Loucy (cell line): ENCODE measurements at regions not wholly inside any gene's neighbourhood (a gene's known extent, or its start where the extent isn't known, plus 50 kb on each side); places are given as distances from the start of the nearest gene placed in this dataset.

Experiments used
- H2AFZ ChIP-seq: fragments of 200-600 bp; sonication (generic); 2 replicates; pipeline ENCODE4 v1.6.0; 2016; ENCODE audit warnings: antibody characterized with exemption, mild to moderate bottlenecking, low read length, moderate library complexity
- H3F3A ChIP-seq: fragments of 200-600 bp; 2 replicates; pipeline ENCODE4 v1.6.0; 2016; ENCODE audit warnings: antibody characterized with exemption, low read depth, mild to moderate bottlenecking
- H3K27me3 ChIP-seq: fragments of 200-600 bp; sonication (generic); 2 replicates; pipeline ENCODE4 v1.6.1; 2014; ENCODE audit warnings: low read length, mild to moderate bottlenecking; ENCODE audit not compliant: insufficient read depth, poor library complexity, severe bottlenecking
- H3K36me3 ChIP-seq: fragments of 200-600 bp; sonication (generic); 2 replicates; pipeline ENCODE4 v1.6.1; 2016; ENCODE audit warnings: low read length; ENCODE audit not compliant: insufficient read depth
- H3K4me1 ChIP-seq: fragments of 200-600 bp; sonication (generic); 2 replicates; pipeline ENCODE4 v1.5.1; 2014; ENCODE audit warnings: low read length, mild to moderate bottlenecking; ENCODE audit not compliant: insufficient read depth, poor library complexity, severe bottlenecking
- H3K4me2 ChIP-seq: fragments of 200-600 bp; sonication (generic); 2 replicates; pipeline ENCODE4 v1.6.0; 2014; ENCODE audit warnings: antibody characterized with exemption, low read length, low read depth, mild to moderate bottlenecking; ENCODE audit not compliant: poor library complexity, severe bottlenecking
- H3K4me3 ChIP-seq: fragments of 200-600 bp; sonication (generic); 2 replicates; pipeline ENCODE4 v1.5.1; 2014; ENCODE audit warnings: low read length, mild to moderate bottlenecking, mixed read lengths; ENCODE audit not compliant: poor library complexity, severe bottlenecking
- H3K79me2 ChIP-seq: fragments of 200-600 bp; sonication (generic); 2 replicates; pipeline ENCODE4 v1.6.1; 2014; ENCODE audit warnings: low read length; ENCODE audit not compliant: insufficient read depth
- H3K9ac ChIP-seq: fragments of 200-600 bp; sonication (generic); 2 replicates; pipeline ENCODE4 v1.6.0; 2014; ENCODE audit warnings: mild to moderate bottlenecking, low read depth, low read length, moderate library complexity; ENCODE audit not compliant: poor library complexity, severe bottlenecking
- H3K9me2 ChIP-seq: fragments of 200-600 bp; sonication (generic); replicated peaks from 2 replicates; pipeline ENCODE4 v1.6.1; 2016; ENCODE audit warnings: low read depth, low read length, mixed read lengths
- H3K9me3 ChIP-seq: fragments of 200-600 bp; sonication (generic); 2 replicates; pipeline ENCODE4 v1.6.1; 2014; ENCODE audit warnings: mild to moderate bottlenecking, antibody characterized with exemption, low read length, low read depth; ENCODE audit not compliant: insufficient read depth
- H4K20me1 ChIP-seq: fragments of 200-600 bp; sonication (generic); 2 replicates; pipeline ENCODE4 v1.6.0; 2014; ENCODE audit warnings: antibody characterized with exemption, low read length, mild to moderate bottlenecking; ENCODE audit not compliant: insufficient read depth, poor library complexity, severe bottlenecking
- EZH2phosphoT487 ChIP-seq: fragments of 200-600 bp; IDR thresholded peaks from 2 replicates; pipeline ENCODE4 v1.6.1; 2018; ENCODE audit warnings: antibody characterized with exemption, mild to moderate bottlenecking, moderate library complexity, borderline replicate concordance
- TF ChIP-seq, protein P1 (sequence below): fragments of 200-600 bp; sonication (generic); conservative IDR thresholded peaks from 2 replicates; pipeline ENCODE4 v1.5.1; 2014; ENCODE audit warnings: mild to moderate bottlenecking, antibody characterized with exemption, low read length

DNA sequence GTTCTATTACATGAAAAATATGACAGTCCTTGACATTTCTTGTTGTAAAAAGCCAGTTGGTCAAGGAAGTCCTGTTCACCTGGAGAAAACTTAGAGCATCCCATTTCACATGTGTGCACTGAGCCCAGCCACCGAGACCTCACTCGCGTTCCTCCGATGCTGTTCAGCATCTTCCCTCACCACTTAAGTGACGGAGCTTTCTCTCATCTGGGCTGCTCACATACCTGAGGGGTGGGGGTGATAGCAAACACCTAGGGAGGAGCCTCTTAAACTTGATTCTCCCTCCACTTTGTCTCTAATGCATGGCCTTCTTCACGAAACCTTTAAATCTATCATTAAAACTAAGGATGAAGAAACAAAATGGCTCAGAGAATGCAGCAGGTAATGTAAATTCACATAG, 950.2 kb downstream of the GATA3 start:
- Histone ChIP-seq H3K79me2 (no peaks in the 10 kb centered on the region), H2AFZ (no peak overlapping the region), H3K9me3 (no peaks in the 10 kb centered on the region), H3K4me2 (no peak overlapping the region), H3K4me1 (no peaks in the 10 kb centered on the region), H3F3A (no peaks in the 10 kb centered on the region), H3K9ac (no peak overlapping the region), H3K27me3 (no peaks in the 10 kb centered on the region), H4K20me1 (no peaks in the 10 kb centered on the region), H3K9me2 (no peaks in the 10 kb centered on the region), H3K36me3 (no peaks in the 10 kb centered on the region), H3K4me3 (no peak overlapping the region)
- TF ChIP-seq, protein P1, sequence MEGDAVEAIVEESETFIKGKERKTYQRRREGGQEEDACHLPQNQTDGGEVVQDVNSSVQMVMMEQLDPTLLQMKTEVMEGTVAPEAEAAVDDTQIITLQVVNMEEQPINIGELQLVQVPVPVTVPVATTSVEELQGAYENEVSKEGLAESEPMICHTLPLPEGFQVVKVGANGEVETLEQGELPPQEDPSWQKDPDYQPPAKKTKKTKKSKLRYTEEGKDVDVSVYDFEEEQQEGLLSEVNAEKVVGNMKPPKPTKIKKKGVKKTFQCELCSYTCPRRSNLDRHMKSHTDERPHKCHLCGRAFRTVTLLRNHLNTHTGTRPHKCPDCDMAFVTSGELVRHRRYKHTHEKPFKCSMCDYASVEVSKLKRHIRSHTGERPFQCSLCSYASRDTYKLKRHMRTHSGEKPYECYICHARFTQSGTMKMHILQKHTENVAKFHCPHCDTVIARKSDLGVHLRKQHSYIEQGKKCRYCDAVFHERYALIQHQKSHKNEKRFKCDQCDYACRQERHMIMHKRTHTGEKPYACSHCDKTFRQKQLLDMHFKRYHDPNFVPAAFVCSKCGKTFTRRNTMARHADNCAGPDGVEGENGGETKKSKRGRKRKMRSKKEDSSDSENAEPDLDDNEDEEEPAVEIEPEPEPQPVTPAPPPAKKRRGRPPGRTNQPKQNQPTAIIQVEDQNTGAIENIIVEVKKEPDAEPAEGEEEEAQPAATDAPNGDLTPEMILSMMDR, result no peak
- no peak for TF ChIP-seq EZH2phosphoT487

DNA sequence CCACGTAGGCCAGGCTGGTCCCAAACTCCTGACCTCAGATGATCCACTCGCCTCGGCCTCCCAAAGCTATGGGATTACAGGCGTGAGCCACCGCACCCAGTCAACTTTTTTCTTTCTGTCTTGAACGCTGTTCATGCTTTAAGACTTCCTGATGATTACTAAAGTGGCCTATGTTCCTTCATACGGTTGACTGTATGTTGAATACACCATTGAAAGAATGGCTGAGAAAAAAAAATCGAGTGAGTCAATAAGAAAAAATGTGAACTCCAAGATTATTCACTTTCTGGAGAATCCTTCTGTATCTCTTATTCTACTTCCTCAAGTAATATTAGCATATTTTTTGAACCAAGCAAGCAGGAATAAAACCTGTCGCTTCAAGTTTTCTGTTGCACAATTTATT, 955.0 kb downstream of the GATA3 start:
- Histone ChIP-seq H3K9me3 (no peaks in the 10 kb centered on the region), H3F3A (no peaks in the 10 kb centered on the region), H3K9ac (no peak overlapping the region), H3K36me3 (no peaks in the 10 kb centered on the region), H3K4me3 (no peak overlapping the region), H2AFZ (no peak overlapping the region), H3K4me1 (no peaks in the 10 kb centered on the region), H3K79me2 (no peaks in the 10 kb centered on the region), H3K9me2 (no peaks in the 10 kb centered on the region), H4K20me1 (no peaks in the 10 kb centered on the region), H3K27me3 (no peaks in the 10 kb centered on the region), H3K4me2 (no peak overlapping the region)
- TF ChIP-seq, protein P1, result no peak
- TF ChIP-seq EZH2phosphoT487, result no peak

DNA sequence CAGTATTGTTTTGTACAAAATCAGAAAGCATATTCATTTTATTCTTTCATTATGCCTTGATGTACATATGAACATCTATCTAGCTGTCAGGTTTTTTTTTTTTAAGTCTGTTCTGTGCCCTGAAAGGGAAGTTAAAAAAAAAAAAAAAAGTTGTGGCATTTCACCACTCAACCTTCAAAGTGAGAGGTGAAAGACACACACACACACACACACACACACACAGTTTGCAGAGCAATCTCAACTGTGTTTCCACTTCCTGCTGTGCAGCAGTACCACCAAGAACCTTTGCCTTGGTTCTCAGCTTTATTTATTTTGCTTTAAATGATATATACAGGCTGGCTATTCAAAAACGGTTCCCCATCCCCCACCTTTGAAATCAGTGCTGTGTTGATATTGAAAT, 955.6 kb downstream of the GATA3 start:
- no peaks in the 10 kb centered on the region for H3K79me2 ChIP-seq
- no peaks in the 10 kb centered on the region for H4K20me1 ChIP-seq
- no peaks in the 10 kb centered on the region for H3K9me2 ChIP-seq
- no peaks in the 10 kb centered on the region for H3K27me3 ChIP-seq
- H3K4me1 ChIP-seq, result no peaks in the 10 kb centered on the region
- H3K9me3 ChIP-seq, result no peaks in the 10 kb centered on the region
- no peaks in the 10 kb centered on the region for H3K36me3 ChIP-seq
- no peak for TF ChIP-seq EZH2phosphoT487
- TF ChIP-seq, protein P1, result no peak
- no peak overlapping the region for H3K4me3 ChIP-seq
- no peaks in the 10 kb centered on the region for H3F3A ChIP-seq
- no peak overlapping the region for H2AFZ ChIP-seq
- H3K9ac ChIP-seq, result no peak overlapping the region
- no peak overlapping the region for H3K4me2 ChIP-seq
